OCI-LY1 (cell line): ENCODE measurements at regions not wholly inside any gene's neighbourhood (a gene's known extent, or its start where the extent isn't known, plus 50 kb on each side); places are given as distances from the start of the nearest gene placed in this dataset.

Experiments used
- H2AFZ ChIP-seq: fragments of 200-600 bp; sonication (generic), shearing (Covaris generic); 2 replicates; pipeline ENCODE4 v1.6.0; 2014; ENCODE audit warnings: antibody characterized with exemption, mild to moderate bottlenecking, low read length
- H3F3A ChIP-seq: fragments of 200-600 bp; sonication (generic), shearing (Covaris generic); 2 replicates; pipeline ENCODE4 v1.6.0; 2014; ENCODE audit warnings: mild to moderate bottlenecking, antibody characterized with exemption, low read length, moderate library complexity; ENCODE audit not compliant: insufficient read depth
- H3K27ac ChIP-seq: fragments of 200-600 bp; sonication (generic); 2 replicates; pipeline ENCODE4 v1.5.1; 2014; ENCODE audit warnings: low read length, mixed run types, mild to moderate bottlenecking, low read depth; ENCODE audit not compliant: poor library complexity, severe bottlenecking
- H3K27me3 ChIP-seq: fragments of 200-600 bp; sonication (generic); 2 replicates; pipeline ENCODE4 v1.6.0; 2014; ENCODE audit warnings: antibody characterized with exemption, mild to moderate bottlenecking, low read length, moderate library complexity; ENCODE audit not compliant: insufficient read depth
- H3K36me3 ChIP-seq: fragments of 200-600 bp; sonication (generic); 2 replicates; pipeline ENCODE4 v1.6.1; 2014; ENCODE audit warnings: mild to moderate bottlenecking, antibody characterized with exemption, low read length, moderate library complexity, mixed read lengths; ENCODE audit not compliant: insufficient read depth
- H3K4me1 ChIP-seq: fragments of 200-600 bp; sonication (generic); 2 replicates; pipeline ENCODE4 v1.5.1; 2014; ENCODE audit warnings: mild to moderate bottlenecking, low read length, moderate library complexity; ENCODE audit not compliant: insufficient read depth, severe bottlenecking
- H3K4me2 ChIP-seq: fragments of 200-600 bp; sonication (generic), shearing (Covaris generic); 2 replicates; pipeline ENCODE4 v1.6.1; 2014; ENCODE audit warnings: low read length
- H3K4me3 ChIP-seq: fragments of 200-600 bp; sonication (generic); 2 replicates; pipeline ENCODE4 v1.5.1; 2014; ENCODE audit warnings: low read length, low read depth, mild to moderate bottlenecking, mixed read lengths; ENCODE audit not compliant: poor library complexity, severe bottlenecking
- H3K79me2 ChIP-seq: fragments of 200-600 bp; shearing (Covaris generic); 2 replicates; pipeline ENCODE4 v1.6.1; 2016; ENCODE audit warnings: mixed run types, low read length, mixed read lengths; ENCODE audit not compliant: insufficient read depth
- H3K9ac ChIP-seq: fragments of 200-600 bp; sonication (generic), shearing (Covaris generic); 2 replicates; pipeline ENCODE4 v1.6.1; 2014; ENCODE audit warnings: mild to moderate bottlenecking, low read length, mixed read lengths
- H3K9me2 ChIP-seq: fragments of 200-600 bp; sonication (generic), shearing (Covaris generic); 2 replicates; pipeline ENCODE4 v1.6.1; 2014; ENCODE audit warnings: low read depth, mild to moderate bottlenecking, low read length, mixed read lengths
- H3K9me3 ChIP-seq: fragments of 200-600 bp; shearing (Covaris generic); 2 replicates; pipeline ENCODE4 v1.6.1; 2014; ENCODE audit warnings: low read length, mixed read lengths
- H4K20me1 ChIP-seq: fragments of 200-600 bp; sonication (generic), shearing (Covaris generic); 2 replicates; pipeline ENCODE4 v1.6.0; 2016; ENCODE audit warnings: mild to moderate bottlenecking, low read length; ENCODE audit not compliant: insufficient read depth
- EZH2 ChIP-seq: fragments of 200-600 bp; sonication (generic), shearing (Covaris generic); IDR thresholded peaks from 2 replicates; pipeline ENCODE4 v1.8.0; 2017; ENCODE audit warnings: borderline replicate concordance, mixed run types, mild to moderate bottlenecking, antibody characterized with exemption, low read length, moderate library complexity, mixed read lengths
- TF ChIP-seq, protein P1 (sequence below): fragments of 200-600 bp; sonication (generic), shearing (Covaris generic); IDR thresholded peaks from 2 replicates; pipeline ENCODE4 v1.5.1; 2017; ENCODE audit warnings: mild to moderate bottlenecking, antibody characterized with exemption, low read length, moderate library complexity, mixed read lengths

DNA sequence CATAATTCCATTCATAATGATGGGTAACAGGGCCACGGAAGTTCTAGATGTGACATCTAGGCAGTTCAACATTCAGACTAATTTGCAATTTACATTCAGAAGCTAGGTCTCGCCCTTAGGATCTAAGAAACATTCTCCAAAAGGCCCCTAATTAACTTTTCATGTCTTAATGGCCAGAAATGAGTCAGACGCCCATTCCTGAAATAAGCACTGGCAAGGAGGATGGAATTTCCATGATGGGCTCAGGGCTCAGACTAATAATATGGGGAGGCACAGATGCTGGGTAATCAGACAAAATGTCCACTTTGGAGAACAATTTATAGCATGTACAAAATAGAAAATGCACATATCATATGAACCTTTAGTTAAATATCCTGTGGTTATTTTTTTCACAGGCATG, 102.8 kb upstream of the RPS6KA3 start:
- no peak for TF ChIP-seq EZH2
- TF ChIP-seq, protein P1, sequence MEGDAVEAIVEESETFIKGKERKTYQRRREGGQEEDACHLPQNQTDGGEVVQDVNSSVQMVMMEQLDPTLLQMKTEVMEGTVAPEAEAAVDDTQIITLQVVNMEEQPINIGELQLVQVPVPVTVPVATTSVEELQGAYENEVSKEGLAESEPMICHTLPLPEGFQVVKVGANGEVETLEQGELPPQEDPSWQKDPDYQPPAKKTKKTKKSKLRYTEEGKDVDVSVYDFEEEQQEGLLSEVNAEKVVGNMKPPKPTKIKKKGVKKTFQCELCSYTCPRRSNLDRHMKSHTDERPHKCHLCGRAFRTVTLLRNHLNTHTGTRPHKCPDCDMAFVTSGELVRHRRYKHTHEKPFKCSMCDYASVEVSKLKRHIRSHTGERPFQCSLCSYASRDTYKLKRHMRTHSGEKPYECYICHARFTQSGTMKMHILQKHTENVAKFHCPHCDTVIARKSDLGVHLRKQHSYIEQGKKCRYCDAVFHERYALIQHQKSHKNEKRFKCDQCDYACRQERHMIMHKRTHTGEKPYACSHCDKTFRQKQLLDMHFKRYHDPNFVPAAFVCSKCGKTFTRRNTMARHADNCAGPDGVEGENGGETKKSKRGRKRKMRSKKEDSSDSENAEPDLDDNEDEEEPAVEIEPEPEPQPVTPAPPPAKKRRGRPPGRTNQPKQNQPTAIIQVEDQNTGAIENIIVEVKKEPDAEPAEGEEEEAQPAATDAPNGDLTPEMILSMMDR, result no peak
- Histone ChIP-seq H3K9ac (no peak overlapping the region), H3K27me3 (no peaks in the 10 kb centered on the region)

DNA sequence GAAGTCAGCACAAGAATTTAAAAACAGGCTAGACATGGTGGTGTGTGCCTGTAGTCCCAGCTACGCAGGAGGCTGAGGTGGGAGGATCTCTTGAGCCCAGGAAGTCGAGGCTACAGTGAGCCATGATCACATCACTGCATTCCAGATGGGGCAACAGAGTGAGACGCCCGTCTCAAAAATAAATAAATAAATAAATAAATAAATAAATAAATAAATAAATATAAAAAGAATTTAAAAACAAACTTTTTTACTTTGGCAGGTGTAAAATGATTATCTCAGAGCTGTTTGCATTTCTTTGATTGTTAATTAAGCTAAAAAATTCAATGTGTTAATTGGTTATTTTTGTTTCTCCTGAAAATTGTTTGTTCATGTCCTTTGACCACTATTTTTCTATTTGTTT, 97.5 kb upstream of the RPS6KA3 start:
- Histone ChIP-seq H4K20me1 (no peaks in the 10 kb centered on the region), H3K27me3 (no peaks in the 10 kb centered on the region), H3K9ac (no peak overlapping the region), H3K36me3 (no peaks in the 10 kb centered on the region), H3K27ac (no peak overlapping the region), H3K4me2 (no peak overlapping the region), H3K4me1 (no peaks in the 10 kb centered on the region), H3K79me2 (no peaks in the 10 kb centered on the region), H2AFZ (no peak overlapping the region), H3K9me2 (no peaks in the 10 kb centered on the region), H3F3A (no peaks in the 10 kb centered on the region), H3K4me3 (no peak overlapping the region), H3K9me3 (no peaks in the 10 kb centered on the region)
- no peak for TF ChIP-seq EZH2
- TF ChIP-seq, protein P1, result no peak

More for the DNA sequence above, 102.8 kb upstream of the RPS6KA3 start:
- H3K36me3 ChIP-seq, result no peaks in the 10 kb centered on the region
- no peak overlapping the region for H3K27ac ChIP-seq
- H3K79me2 ChIP-seq, result no peaks in the 10 kb centered on the region
- no peaks in the 10 kb centered on the region for H3K9me2 ChIP-seq
- H3K4me1 ChIP-seq, result no peaks in the 10 kb centered on the region
- H4K20me1 ChIP-seq, result no peaks in the 10 kb centered on the region
- no peak overlapping the region for H2AFZ ChIP-seq
- H3K9me3 ChIP-seq, result no peaks in the 10 kb centered on the region
- H3F3A ChIP-seq, result no peaks in the 10 kb centered on the region
- no peak overlapping the region for H3K4me3 ChIP-seq
- no peak overlapping the region for H3K4me2 ChIP-seq

DNA sequence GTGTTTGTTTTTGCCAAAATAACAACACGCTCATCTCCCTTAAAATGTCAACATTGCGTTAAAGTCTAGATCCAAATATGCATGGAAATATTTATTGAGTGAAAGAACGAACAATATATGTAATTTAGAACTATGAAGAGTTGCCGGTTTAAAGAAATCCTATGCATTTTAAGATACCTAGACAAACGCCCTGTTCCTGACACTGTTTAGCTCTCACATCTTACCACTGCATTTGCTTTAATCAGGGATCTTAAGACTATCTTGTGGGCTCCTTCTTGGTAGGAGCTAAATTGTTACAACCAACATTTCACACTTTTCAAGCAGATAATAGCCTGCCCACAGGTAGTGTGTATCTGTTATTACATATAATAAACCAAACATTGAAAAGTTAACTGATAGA, 96.6 kb upstream of the RPS6KA3 start:
- no peaks in the 10 kb centered on the region for H3K9me2 ChIP-seq
- H3K27ac ChIP-seq, result no peak overlapping the region
- no peak overlapping the region for H3K4me3 ChIP-seq
- no peaks in the 10 kb centered on the region for H3K27me3 ChIP-seq
- H4K20me1 ChIP-seq, result no peaks in the 10 kb centered on the region
- H3K36me3 ChIP-seq, result no peaks in the 10 kb centered on the region
- no peak overlapping the region for H3K9ac ChIP-seq
- no peak overlapping the region for H2AFZ ChIP-seq
- H3F3A ChIP-seq, result no peaks in the 10 kb centered on the region
- H3K4me2 ChIP-seq, result no peak overlapping the region
- H3K79me2 ChIP-seq, result no peaks in the 10 kb centered on the region
- no peaks in the 10 kb centered on the region for H3K9me3 ChIP-seq
- no peak for TF ChIP-seq EZH2
- TF ChIP-seq, protein P1, result no peak
- no peaks in the 10 kb centered on the region for H3K4me1 ChIP-seq
